Endometrium (tissue), 2 donors: ENCODE measurements at regions not wholly inside any gene's neighbourhood (a gene's known extent, or its start where the extent isn't known, plus 50 kb on each side); places are given as distances from the start of the nearest gene placed in this dataset.

ENCODE experiments used
- FAIRE-seq: peaks from 2 replicates; lab custom pipeline; 2012; peaks lifted over from hg19 to GRCh38; lab: Jason Lieb, UNC
- donor health status: control.
- donor health status: control.

- FAIRE-seq, result no peak
Measured at GRCh38 chr4:3831529-3832150, 65.5 kb downstream of the ADRA2C start.

- FAIRE-seq, result no peak
Measured at GRCh38 chr4:3832536-3833220, 66.5 kb downstream of the ADRA2C start.

GRCh38 chr4:3833326-3833989 is 67.3 kb downstream of the ADRA2C start:
- FAIRE-seq, result no peak

GRCh38 chr4:3834186-3834662 is 68.0 kb downstream of the ADRA2C start:
- FAIRE-seq, result no peak

- no peak for FAIRE-seq
Measured at GRCh38 chr4:3834663-3835521, 68.7 kb downstream of the ADRA2C start.

- FAIRE-seq, result no peak
Measured at GRCh38 chr4:3835527-3836405, 69.6 kb downstream of the ADRA2C start.

- FAIRE-seq, result no peak
Measured at GRCh38 chr4:3836406-3836755, 70.2 kb downstream of the ADRA2C start.

- FAIRE-seq, result no peak
Measured at GRCh38 chr4:3836756-3837601, 70.8 kb downstream of the ADRA2C start.

GRCh38 chr4:3838437-3839380 is 72.5 kb downstream of the ADRA2C start:
- no peak for FAIRE-seq

- no peak for FAIRE-seq
Measured at GRCh38 chr4:3845094-3845743, 79.0 kb downstream of the ADRA2C start.

GRCh38 chr4:3845744-3846429 is 79.7 kb downstream of the ADRA2C start:
- FAIRE-seq, result no peak

- FAIRE-seq, result no peak
Measured at GRCh38 chr4:3847211-3847940, 81.2 kb downstream of the ADRA2C start.

- FAIRE-seq, result no peak
Measured at GRCh38 chr4:3848323-3848722, 82.1 kb downstream of the ADRA2C start.

- no peak for FAIRE-seq
Measured at GRCh38 chr4:3849140-3849539, 83.0 kb downstream of the ADRA2C start.

- FAIRE-seq, result no peak
Measured at GRCh38 chr4:3850128-3850527, 83.9 kb downstream of the ADRA2C start.

GRCh38 chr4:3851211-3851610 is 85.0 kb downstream of the ADRA2C start:
- peak; percentile 76 for FAIRE-seq

GRCh38 chr4:3851881-3852280 is 85.7 kb downstream of the ADRA2C start:
- FAIRE-seq, result no peak

GRCh38 chr4:3852309-3852708 is 86.1 kb downstream of the ADRA2C start:
- no peak for FAIRE-seq
